ENCODE measurements at regions not wholly inside any gene's neighbourhood (a gene's known extent, or its start where the extent isn't known, plus 50 kb on each side); places are given as distances from the start of the nearest gene placed in this dataset.

- FAIRE-seq (no peak), ATAC-seq (no peak), DNase-seq (ENCODE audit: extremely low read depth in 1 of 4, low spot score in 3 of 4) (no peak)
- Histone ChIP-seq H3K4me3 (no peak overlapping the region), H3K79me2 (ENCODE audit: control insufficient read depth, insufficient read depth, low read length) (no peaks in the 10 kb centered on the region), H3K4me2 (ENCODE audit: insufficient read depth, low read length) (no peak overlapping the region), H3K4me1 (replicated peaks in 1 of 2; ENCODE audit: control insufficient read depth in 2 of 2, insufficient read depth in 2 of 2, low read length in 2 of 2) (no peaks in the 10 kb centered on the region), H3K27me3 (ENCODE audit: control insufficient read depth in 2 of 2, insufficient read depth in 2 of 2, low read length in 2 of 2) (no peaks in the 10 kb centered on the region), H3K27ac (ENCODE audit: extremely low read depth, low read depth, low read length) (no peak overlapping the region), H4K20me1 (replicated peaks; ENCODE audit: control insufficient read depth, insufficient read depth, low read length) (no peaks in the 10 kb centered on the region), H3K36me3 (ENCODE audit: control insufficient read depth, insufficient read depth, low read length) (no peaks in the 10 kb centered on the region), H3K9ac (ENCODE audit: insufficient read depth in 1 of 2, low read depth in 2 of 2, low read length in 2 of 2) (no peak overlapping the region), H3K9me3 (replicated peaks; ENCODE audit: control insufficient read depth, insufficient read depth, low read depth, low read length) (no peaks in the 10 kb centered on the region), H2AFZ (ENCODE audit: low read depth, low read length) (no peak overlapping the region), H3K9me1 (ENCODE audit: control insufficient read depth, insufficient read depth, low read length) (no peaks in the 10 kb centered on the region)
- CTCF ChIA-PET (ENCODE audit: low intra/inter-chr PET ratio) = no interaction called here
- intact Hi-C loops (cut with micrococcal nuclease) (no loop called here), in situ Hi-C loops (cut with MboI) (no loop called here)
- 2% methylated on average over 5 of the region's 5 CpGs for WGBS (ENCODE audit: insufficient coverage, low coverage, missing lambda C conversion rate)
- TF ChIP-seq RBBP5 (IDR thresholded peaks at IDR 0.05; ENCODE audit: borderline replicate concordance, insufficient read depth, low read length, poor library complexity, severe bottlenecking) = no peak
- no peak for TF ChIP-seq PHF21A (IDR thresholded peaks at IDR 0.05; ENCODE audit: borderline replicate concordance, low read depth)
- TF ChIP-seq HNRNPL (IDR thresholded peaks at IDR 0.05; ENCODE audit: low read depth, low read length) = no peak
- no peak for TF ChIP-seq RAD21 (CRISPR knock-in tag; conservative IDR thresholded peaks at IDR 0.05 in 1 of 2, IDR thresholded peaks at IDR 0.05 in 1 of 2)
- no peak for TF ChIP-seq KDM1A (IDR thresholded peaks at IDR 0.05)
- TF ChIP-seq HDAC3 (IDR thresholded peaks at IDR 0.05; ENCODE audit: borderline replicate concordance, partially characterized antibody) = no peak
- TF ChIP-seq SAP30 (IDR thresholded peaks at IDR 0.05; ENCODE audit: borderline replicate concordance, insufficient read depth, low read depth, low read length, poor library complexity, severe bottlenecking) = no peak
- BruUV-seq (replicated peaks) = no TSS peak
- POLR2A ChIA-PET = interaction anchor here (0.9 to 1.3 kb wide), 2 partner anchors 9 to 22 kb away, joined by 3 read pairs; no protein-coding TSS in a partner anchor
Observed at GRCh38 chr1:232248276-232248820, 381.6 kb downstream of the SIPA1L2 start.

All from K562 (cell line).